Nephron (organoid): ENCODE measurements at regions not wholly inside any gene's neighbourhood (a gene's known extent, or its start where the extent isn't known, plus 50 kb on each side); places are given as distances from the start of the nearest gene placed in this dataset.

Source experiments
- H3K27ac Mint-ChIP-seq, 3 experiments: 2 replicates each; pipeline ENCODE4 v1.8.0; 2020; ENCODE audit warnings: mixed read lengths in 3 of 3, mild to moderate bottlenecking in 2 of 3, moderate library complexity in 1 of 3
- H3K27me3 Mint-ChIP-seq: 2 replicates; pipeline ENCODE4 v1.8.0; 2021; ENCODE audit warnings: low read depth, mild to moderate bottlenecking, moderate library complexity, mixed read lengths
- H3K36me3 Mint-ChIP-seq: 2 replicates; pipeline ENCODE4 v1.8.0; 2020; ENCODE audit warnings: low read depth, mixed read lengths
- H3K4me1 Mint-ChIP-seq: 2 replicates; pipeline ENCODE4 v1.8.0; 2020; ENCODE audit warnings: mixed read lengths
- H3K4me3 Mint-ChIP-seq, 3 experiments: 2 replicates each; pipeline ENCODE4 v1.8.0; 2020; ENCODE audit warnings: mild to moderate bottlenecking in 3 of 3, mixed read lengths in 3 of 3, moderate library complexity in 2 of 3
- H3K9me3 Mint-ChIP-seq: 2 replicates; pipeline ENCODE4 v1.8.0; 2020; ENCODE audit warnings: mixed read lengths
- TF ChIP-seq, protein P1 (sequence below), 3 experiments: fragments of 200-600 bp; sonication (generic); IDR thresholded peaks; one replicate each; pipeline ENCODE4 v1.5.0; 2021; ENCODE audit warnings: antibody characterized with exemption in 3 of 3; ENCODE audit not compliant: unreplicated experiment in 3 of 3

DNA sequence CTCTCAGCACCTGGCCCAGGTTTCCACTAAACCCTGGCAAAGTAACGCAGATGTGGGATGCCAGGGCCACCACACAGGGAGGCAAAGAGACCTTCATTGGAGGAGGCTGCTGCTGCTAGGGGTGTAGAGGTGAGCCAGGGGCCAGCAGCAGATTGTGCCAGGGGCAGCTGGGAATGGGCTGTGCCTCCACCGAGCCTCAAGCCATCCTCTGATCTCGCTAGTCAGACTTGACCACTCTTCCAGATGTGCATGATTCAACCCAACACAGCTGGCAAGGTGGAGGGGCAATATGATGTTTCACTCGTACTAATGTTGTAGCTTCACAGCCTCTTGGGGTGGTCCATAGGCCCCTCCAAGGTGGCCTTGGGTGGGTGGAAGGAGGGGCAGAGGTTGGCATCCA lies 73.0 kb upstream of the MRPS6 start:
- H3K27me3 Mint-ChIP-seq: peaks cover 4% of the 10 kb centered on the region
- TF ChIP-seq, protein P1, sequence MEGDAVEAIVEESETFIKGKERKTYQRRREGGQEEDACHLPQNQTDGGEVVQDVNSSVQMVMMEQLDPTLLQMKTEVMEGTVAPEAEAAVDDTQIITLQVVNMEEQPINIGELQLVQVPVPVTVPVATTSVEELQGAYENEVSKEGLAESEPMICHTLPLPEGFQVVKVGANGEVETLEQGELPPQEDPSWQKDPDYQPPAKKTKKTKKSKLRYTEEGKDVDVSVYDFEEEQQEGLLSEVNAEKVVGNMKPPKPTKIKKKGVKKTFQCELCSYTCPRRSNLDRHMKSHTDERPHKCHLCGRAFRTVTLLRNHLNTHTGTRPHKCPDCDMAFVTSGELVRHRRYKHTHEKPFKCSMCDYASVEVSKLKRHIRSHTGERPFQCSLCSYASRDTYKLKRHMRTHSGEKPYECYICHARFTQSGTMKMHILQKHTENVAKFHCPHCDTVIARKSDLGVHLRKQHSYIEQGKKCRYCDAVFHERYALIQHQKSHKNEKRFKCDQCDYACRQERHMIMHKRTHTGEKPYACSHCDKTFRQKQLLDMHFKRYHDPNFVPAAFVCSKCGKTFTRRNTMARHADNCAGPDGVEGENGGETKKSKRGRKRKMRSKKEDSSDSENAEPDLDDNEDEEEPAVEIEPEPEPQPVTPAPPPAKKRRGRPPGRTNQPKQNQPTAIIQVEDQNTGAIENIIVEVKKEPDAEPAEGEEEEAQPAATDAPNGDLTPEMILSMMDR (IDR thresholded peaks at IDR 0.05; ENCODE audit: unreplicated experiment in 3 of 3): no peak
- H3K27ac Mint-ChIP-seq: no peak overlapping the region
- H3K9me3 Mint-ChIP-seq: peaks cover 9% of the 10 kb centered on the region
- H3K4me3 Mint-ChIP-seq: no peak overlapping the region
- H3K4me1 Mint-ChIP-seq: no peaks in the 10 kb centered on the region
- H3K36me3 Mint-ChIP-seq: peaks cover 4% of the 10 kb centered on the region

DNA sequence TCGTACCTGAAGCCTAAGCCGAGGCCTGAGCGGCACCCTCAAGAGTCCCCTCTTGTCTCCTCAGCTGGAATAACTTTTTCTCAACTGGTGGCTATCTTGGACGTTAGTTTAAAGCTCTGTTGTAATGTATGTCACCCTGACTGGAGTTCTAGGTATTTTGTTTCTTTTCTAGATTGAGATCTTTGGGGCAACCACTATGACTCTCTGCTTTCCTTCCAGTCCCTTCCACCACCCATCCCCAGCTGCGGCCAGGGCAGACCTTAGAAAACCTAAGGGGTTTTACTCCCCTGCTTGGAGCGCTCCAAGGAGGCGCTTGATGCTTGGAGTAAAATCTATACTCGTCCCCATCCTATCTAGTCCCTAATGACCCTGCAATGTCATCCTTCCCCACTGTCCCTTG lies 74.6 kb upstream of the MRPS6 start:
- H3K36me3 Mint-ChIP-seq: peaks cover 4% of the 10 kb centered on the region
- no peak overlapping the region for H3K4me3 Mint-ChIP-seq
- peaks cover 4% of the 10 kb centered on the region for H3K27me3 Mint-ChIP-seq
- H3K9me3 Mint-ChIP-seq: peaks cover 13% of the 10 kb centered on the region
- H3K27ac Mint-ChIP-seq: no peak overlapping the region
- peaks cover 3% of the 10 kb centered on the region for H3K4me1 Mint-ChIP-seq
- TF ChIP-seq, protein P1 (IDR thresholded peaks at IDR 0.05; ENCODE audit: unreplicated experiment in 3 of 3): no peak

DNA sequence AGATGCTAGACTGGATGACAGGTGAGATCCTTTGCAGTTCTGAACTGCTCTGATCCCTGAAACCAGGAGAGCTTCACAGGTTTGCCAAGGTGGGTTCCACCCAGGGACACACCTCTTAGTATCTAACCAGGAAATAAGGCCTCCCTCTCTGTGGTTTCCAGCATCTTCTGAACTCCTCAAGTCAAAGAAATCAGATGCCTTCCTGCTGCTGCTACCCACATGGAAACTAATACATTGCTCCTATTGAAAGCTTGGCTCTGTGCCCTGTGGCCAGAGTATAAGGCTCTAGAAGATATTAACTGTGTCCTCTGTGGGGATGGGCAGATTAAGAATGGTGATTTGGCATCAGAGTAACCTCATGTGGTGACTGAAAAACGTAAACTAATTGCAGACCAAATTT lies 75.0 kb upstream of the MRPS6 start:
- peaks cover 4% of the 10 kb centered on the region for H3K27me3 Mint-ChIP-seq
- H3K27ac Mint-ChIP-seq: no peak overlapping the region
- TF ChIP-seq, protein P1 (IDR thresholded peaks at IDR 0.05; ENCODE audit: unreplicated experiment in 3 of 3): no peak
- peaks cover 4% of the 10 kb centered on the region for H3K36me3 Mint-ChIP-seq
- no peak overlapping the region for H3K4me3 Mint-ChIP-seq
- H3K4me1 Mint-ChIP-seq: peaks cover 5% of the 10 kb centered on the region
- peaks cover 15% of the 10 kb centered on the region for H3K9me3 Mint-ChIP-seq

DNA sequence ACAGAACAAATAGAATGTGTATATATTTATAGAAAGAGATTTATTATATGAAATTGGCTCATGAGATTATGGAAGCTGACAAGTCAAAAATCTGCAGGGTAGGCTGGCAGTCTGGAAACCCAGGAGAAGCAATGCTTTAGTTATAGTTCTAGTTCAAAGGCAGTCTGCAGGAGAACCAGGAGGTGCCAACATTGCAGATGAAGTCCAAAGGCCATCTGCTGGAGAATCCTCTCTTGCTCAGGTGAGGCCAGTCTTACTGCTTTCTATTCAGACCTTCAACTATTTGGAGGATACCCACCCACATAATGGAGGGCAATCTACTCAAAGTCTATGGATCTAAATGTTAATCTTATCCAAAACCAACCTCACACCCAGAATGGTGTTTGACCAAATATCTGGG lies 75.9 kb upstream of the MRPS6 start:
- TF ChIP-seq, protein P1 (IDR thresholded peaks at IDR 0.05; ENCODE audit: unreplicated experiment in 3 of 3): no peak
- Mint-ChIP-seq H3K27ac (no peak overlapping the region), H3K9me3 (peaks cover 15% of the 10 kb centered on the region), H3K27me3 (peaks cover 4% of the 10 kb centered on the region), H3K36me3 (peaks cover 4% of the 10 kb centered on the region), H3K4me3 (no peak overlapping the region), H3K4me1 (peaks cover 5% of the 10 kb centered on the region)

DNA sequence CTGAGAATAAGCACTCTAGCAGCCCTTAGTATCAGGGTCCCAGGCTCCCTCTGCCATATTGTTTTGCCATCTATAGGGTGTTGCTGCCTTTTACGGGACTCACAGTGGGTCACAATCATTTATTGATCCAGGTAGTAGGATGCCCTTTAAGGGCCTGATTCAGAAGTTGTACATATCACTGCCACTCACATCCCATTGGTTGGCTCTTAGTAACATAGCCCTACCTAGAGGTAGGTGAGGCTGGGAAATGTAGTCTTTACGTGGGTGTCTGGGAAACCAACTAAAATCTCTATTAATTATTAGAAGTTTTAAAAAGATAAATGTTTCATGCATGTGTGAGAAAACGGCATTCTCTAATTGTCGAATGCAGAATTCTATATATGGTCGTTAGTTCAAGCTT lies 78.8 kb upstream of the ATP5PO start:
- H3K4me1 Mint-ChIP-seq: peaks cover 10% of the 10 kb centered on the region
- TF ChIP-seq, protein P1 (IDR thresholded peaks at IDR 0.05; ENCODE audit: unreplicated experiment in 3 of 3): no peak
- peaks cover 15% of the 10 kb centered on the region for H3K9me3 Mint-ChIP-seq
- peak overlapping the region in 1 of 3 experiments; percentile 72 for H3K27ac Mint-ChIP-seq
- no peak overlapping the region for H3K4me3 Mint-ChIP-seq
- peaks cover 4% of the 10 kb centered on the region for H3K36me3 Mint-ChIP-seq
- H3K27me3 Mint-ChIP-seq: peaks cover 6% of the 10 kb centered on the region
